Right atrium auricular region (tissue), 2 donors: ENCODE measurements at regions not wholly inside any gene's neighbourhood (a gene's known extent, or its start where the extent isn't known, plus 50 kb on each side); places are given as distances from the start of the nearest gene placed in this dataset.

Experiments
- DNase-seq: peaks from one replicate; pipeline ENCODE4 v3.0.0-alpha.2; 2019; ENCODE audit warnings: low spot score
- H3K27ac ChIP-seq, 2 donors: fragments of 200-600 bp; sonication (generic); 1 replicate in 1 of 2; 2 replicates in 1 of 2; pipeline ENCODE4 v1.5.1; 2016 to 2019
- H3K27me3 ChIP-seq, 2 donors: fragments of 200-600 bp; sonication (generic); one replicate each; pipeline versions ENCODE4 v1.5.1 to v1.6.0; 2017 to 2019
- H3K36me3 ChIP-seq: fragments of 200-600 bp; sonication (generic); one replicate; pipeline ENCODE4 v1.5.1; 2016
- H3K4me1 ChIP-seq, 2 donors: fragments of 200-600 bp; sonication (generic); one replicate each; pipeline versions ENCODE4 v1.5.1 to v1.6.0; 2017 to 2019
- H3K4me3 ChIP-seq, 2 donors: fragments of 200-600 bp; sonication (generic); 1 replicate in 1 of 2; 2 replicates in 1 of 2; pipeline ENCODE4 v1.5.1; 2017 to 2019; ENCODE audit warnings: mild to moderate bottlenecking in 1 of 2, moderate library complexity in 1 of 2
- H3K9me3 ChIP-seq, 2 donors: fragments of 200-600 bp; sonication (generic); one replicate each; pipeline ENCODE4 v1.5.1; 2019
- CTCF ChIP-seq, 2 donors: fragments of 200-600 bp; sonication (generic); IDR thresholded peaks; one replicate each; pipeline ENCODE4 v1.5.1; 2019; ENCODE audit warnings: antibody characterized with exemption in 2 of 2

- no peak for TF ChIP-seq CTCF (IDR thresholded peaks at IDR 0.05)
Observed at GRCh38 chr18:73980289-73980979, 167.2 kb downstream of the FBXO15 start.

GRCh38 chr18:73979742-73980141 lies 167.9 kb downstream of the FBXO15 start:
- H3K4me1 ChIP-seq: no peaks in the 10 kb centered on the region
- no peak for TF ChIP-seq CTCF (IDR thresholded peaks at IDR 0.05)
- no peak for DNase-seq

More at GRCh38 chr18:73980289-73980979, 167.2 kb downstream of the FBXO15 start:
- Histone ChIP-seq H3K27me3 (no peaks in the 10 kb centered on the region), H3K27ac (no peak overlapping the region), H3K9me3 (no peaks in the 10 kb centered on the region), H3K4me1 (no peaks in the 10 kb centered on the region), H3K4me3 (no peak overlapping the region), H3K36me3 (no peaks in the 10 kb centered on the region)
- no peak for DNase-seq

GRCh38 chr18:73976433-73976832 lies 171.2 kb downstream of the FBXO15 start:
- no peaks in the 10 kb centered on the region for H3K4me1 ChIP-seq
- no peak for TF ChIP-seq CTCF (IDR thresholded peaks at IDR 0.05)
- H3K36me3 ChIP-seq: no peaks in the 10 kb centered on the region
- DNase-seq: no peak
- no peaks in the 10 kb centered on the region for H3K9me3 ChIP-seq
- H3K4me3 ChIP-seq: no peak overlapping the region
- H3K27ac ChIP-seq: no peak overlapping the region
- no peaks in the 10 kb centered on the region for H3K27me3 ChIP-seq

More at GRCh38 chr18:73979742-73980141, 167.9 kb downstream of the FBXO15 start:
- Histone ChIP-seq H3K36me3 (no peaks in the 10 kb centered on the region), H3K27ac (no peak overlapping the region), H3K4me3 (no peak overlapping the region), H3K9me3 (no peaks in the 10 kb centered on the region), H3K27me3 (no peaks in the 10 kb centered on the region)

- H3K4me1 ChIP-seq: no peaks in the 10 kb centered on the region
- H3K9me3 ChIP-seq: no peaks in the 10 kb centered on the region
- no peak for TF ChIP-seq CTCF (IDR thresholded peaks at IDR 0.05)
- H3K36me3 ChIP-seq: no peaks in the 10 kb centered on the region
- peak; percentile 50 for DNase-seq
- no peak overlapping the region for H3K4me3 ChIP-seq
- H3K27ac ChIP-seq: no peak overlapping the region
- no peaks in the 10 kb centered on the region for H3K27me3 ChIP-seq
Observed at GRCh38 chr18:73975266-73975665, 172.4 kb downstream of the FBXO15 start.

GRCh38 chr18:73973972-73974371 lies 173.7 kb downstream of the FBXO15 start:
- Histone ChIP-seq H3K4me3 (no peak overlapping the region), H3K27ac (no peak overlapping the region), H3K4me1 (no peaks in the 10 kb centered on the region), H3K27me3 (no peaks in the 10 kb centered on the region), H3K9me3 (no peaks in the 10 kb centered on the region), H3K36me3 (no peaks in the 10 kb centered on the region)
- peak; percentile 13 for DNase-seq
- no peak for TF ChIP-seq CTCF (IDR thresholded peaks at IDR 0.05)

- Histone ChIP-seq H3K27me3 (no peaks in the 10 kb centered on the region), H3K36me3 (no peaks in the 10 kb centered on the region), H3K9me3 (no peaks in the 10 kb centered on the region), H3K4me1 (no peaks in the 10 kb centered on the region), H3K27ac (no peak overlapping the region), H3K4me3 (no peak overlapping the region)
- no peak for DNase-seq
- no peak for TF ChIP-seq CTCF (IDR thresholded peaks at IDR 0.05)
Observed at GRCh38 chr18:73966954-73967353, 180.7 kb downstream of the FBXO15 start.
